ENCODE measurements at regions not wholly inside any gene's neighbourhood (a gene's known extent, or its start where the extent isn't known, plus 50 kb on each side); places are given as distances from the start of the nearest gene placed in this dataset.

GRCh38 chr7:124550036-124550435, 215.6 kb downstream of the GPR37 start:
- H3K27ac ChIP-seq: no peak overlapping the region
- no peak for DNase-seq

GRCh38 chr7:124542476-124542875, 223.1 kb downstream of the GPR37 start:
- Histone ChIP-seq H3K4me3 (no peak overlapping the region), H3K4me1 (no peaks in the 10 kb centered on the region), H3K36me3 (no peaks in the 10 kb centered on the region), H3K9me3 (no peaks in the 10 kb centered on the region), H3K27me3 (no peaks in the 10 kb centered on the region), H3K27ac (no peak overlapping the region)
- no peak for DNase-seq
- intact Hi-C loops (cut with DNase I; ENCODE audit: low total_unique reads): no loop called here
- no peak for TF ChIP-seq CTCF (IDR thresholded peaks at IDR 0.05)

More at GRCh38 chr7:124550036-124550435, 215.6 kb downstream of the GPR37 start:
- TF ChIP-seq CTCF (IDR thresholded peaks at IDR 0.05): no peak
- intact Hi-C loops (cut with DNase I; ENCODE audit: low total_unique reads): no loop called here
- Histone ChIP-seq H3K4me3 (no peak overlapping the region), H3K4me1 (no peaks in the 10 kb centered on the region), H3K27me3 (no peaks in the 10 kb centered on the region), H3K36me3 (no peaks in the 10 kb centered on the region), H3K9me3 (no peaks in the 10 kb centered on the region)

GRCh38 chr7:124536156-124536762, 229.3 kb downstream of the GPR37 start:
- no peak for TF ChIP-seq CTCF (IDR thresholded peaks at IDR 0.05)
- intact Hi-C loops (cut with DNase I; ENCODE audit: low total_unique reads): no loop called here
- no peak overlapping the region for H3K27ac ChIP-seq

GRCh38 chr7:124532166-124532565, 233.4 kb downstream of the GPR37 start:
- Histone ChIP-seq H3K4me3 (no peak overlapping the region), H3K27ac (no peak overlapping the region)

More at GRCh38 chr7:124536156-124536762, 229.3 kb downstream of the GPR37 start:
- no peak for DNase-seq
- H3K9me3 ChIP-seq: no peaks in the 10 kb centered on the region
- no peak overlapping the region for H3K4me3 ChIP-seq
- H3K27me3 ChIP-seq: no peaks in the 10 kb centered on the region
- H3K4me1 ChIP-seq: no peaks in the 10 kb centered on the region
- H3K36me3 ChIP-seq: no peaks in the 10 kb centered on the region

GRCh38 chr7:124516911-124517310, 248.7 kb downstream of the GPR37 start:
- intact Hi-C loops (cut with DNase I; ENCODE audit: low total_unique reads): no loop called here
- DNase-seq: no peak

More at GRCh38 chr7:124532166-124532565, 233.4 kb downstream of the GPR37 start:
- Histone ChIP-seq H3K4me1 (no peaks in the 10 kb centered on the region), H3K36me3 (no peaks in the 10 kb centered on the region), H3K9me3 (peaks cover 0 to 10% (median 4%) of the 10 kb centered on the region in 3 donors), H3K27me3 (no peaks in the 10 kb centered on the region)
- no peak for DNase-seq
- intact Hi-C loops (cut with DNase I; ENCODE audit: low total_unique reads): no loop called here
- TF ChIP-seq CTCF (IDR thresholded peaks at IDR 0.05): no peak

More at GRCh38 chr7:124516911-124517310, 248.7 kb downstream of the GPR37 start:
- no peaks in the 10 kb centered on the region for H3K9me3 ChIP-seq
- no peaks in the 10 kb centered on the region for H3K27me3 ChIP-seq
- H3K36me3 ChIP-seq: no peaks in the 10 kb centered on the region
- no peak for TF ChIP-seq CTCF (IDR thresholded peaks at IDR 0.05)
- no peak overlapping the region for H3K27ac ChIP-seq
- no peaks in the 10 kb centered on the region for H3K4me1 ChIP-seq
- no peak overlapping the region for H3K4me3 ChIP-seq
